ENCODE measurements at regions not wholly inside any gene's neighbourhood (a gene's known extent, or its start where the extent isn't known, plus 50 kb on each side); places are given as distances from the start of the nearest gene placed in this dataset.

- DNase-seq (ENCODE audit: low read depth in 2 of 2): no peak
- no peak overlapping the region for H3K4me3 ChIP-seq (replicated peaks in 1 of 2; ENCODE audit: low read depth in 2 of 2, low read length in 2 of 2)
- TF ChIP-seq CTCF (IDR thresholded peaks at IDR 0.05; ENCODE audit: low read depth, low read length): no peak
Measured at GRCh38 chr10:128525444-128525843, 399.2 kb upstream of the MKI67 start.

DNA sequence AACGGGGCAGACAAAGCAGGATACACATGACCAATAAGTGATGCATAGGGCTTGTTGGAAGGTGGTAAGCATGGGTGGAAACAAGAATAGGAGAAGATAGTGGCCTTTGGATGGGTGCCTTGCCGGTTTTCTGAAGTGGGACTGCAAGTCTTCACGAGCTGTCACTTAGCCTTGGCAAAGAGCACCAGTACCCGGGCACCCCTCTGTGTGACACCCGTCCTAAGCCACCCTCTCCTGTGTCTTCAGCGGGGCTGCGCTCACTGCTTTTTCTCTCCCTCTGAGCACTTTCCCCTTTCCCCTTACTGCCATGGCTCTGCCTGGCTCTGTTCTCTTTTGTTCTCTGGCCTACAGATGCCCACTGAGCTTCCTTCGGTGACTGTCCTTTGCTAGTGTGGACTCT is 399.7 kb upstream of the MKI67 start:
- no peak overlapping the region for H3K4me3 ChIP-seq (replicated peaks in 1 of 2; ENCODE audit: low read depth in 2 of 2, low read length in 2 of 2)
- DNase-seq (ENCODE audit: low read depth in 2 of 2): no peak

GRCh38 chr10:128526791-128527375 is 400.7 kb upstream of the MKI67 start:
- TF ChIP-seq CTCF (IDR thresholded peaks at IDR 0.05; ENCODE audit: low read depth, low read length): no peak
- no peak overlapping the region for H3K4me3 ChIP-seq (replicated peaks in 1 of 2; ENCODE audit: low read depth in 2 of 2, low read length in 2 of 2)
- DNase-seq (ENCODE audit: low read depth in 2 of 2): no peak

More for the DNA sequence above, 399.7 kb upstream of the MKI67 start:
- TF ChIP-seq CTCF (IDR thresholded peaks at IDR 0.05; ENCODE audit: low read depth, low read length): no peak

DNA sequence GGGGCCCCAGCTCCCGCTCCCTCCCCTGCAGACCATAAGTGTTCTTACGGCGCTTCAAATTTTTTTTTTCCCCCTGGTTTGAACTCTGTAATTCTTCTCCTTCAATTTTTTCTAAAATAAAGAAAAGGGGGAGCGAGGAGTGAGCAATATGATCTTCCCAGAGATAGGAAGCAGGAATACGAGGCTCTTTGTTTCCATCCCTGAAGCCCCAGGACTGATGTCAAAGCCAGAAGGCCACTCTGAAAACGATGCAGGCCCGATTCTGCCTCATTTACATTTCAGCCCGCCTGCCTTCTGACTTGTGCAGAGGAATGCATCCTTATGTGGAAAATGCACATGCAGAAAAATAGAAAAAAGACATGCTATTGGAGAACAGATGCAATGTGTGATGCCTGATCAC is 401.5 kb upstream of the MKI67 start:
- H3K4me3 ChIP-seq (replicated peaks in 1 of 2; ENCODE audit: low read depth in 2 of 2, low read length in 2 of 2): no peak overlapping the region
- no peak for TF ChIP-seq CTCF (IDR thresholded peaks at IDR 0.05; ENCODE audit: low read depth, low read length)
- DNase-seq (ENCODE audit: low read depth in 2 of 2): no peak

GRCh38 chr10:128528167-128528566 is 401.9 kb upstream of the MKI67 start:
- no peak for DNase-seq (ENCODE audit: low read depth in 2 of 2)
- no peak for TF ChIP-seq CTCF (IDR thresholded peaks at IDR 0.05; ENCODE audit: low read depth, low read length)
- no peak overlapping the region for H3K4me3 ChIP-seq (replicated peaks in 1 of 2; ENCODE audit: low read depth in 2 of 2, low read length in 2 of 2)

- no peak for DNase-seq (ENCODE audit: low read depth in 2 of 2)
- H3K4me3 ChIP-seq (replicated peaks in 1 of 2; ENCODE audit: low read depth in 2 of 2, low read length in 2 of 2): no peak overlapping the region
- TF ChIP-seq CTCF (IDR thresholded peaks at IDR 0.05; ENCODE audit: low read depth, low read length): no peak
Measured at GRCh38 chr10:128528781-128529180, 402.6 kb upstream of the MKI67 start.

DNA sequence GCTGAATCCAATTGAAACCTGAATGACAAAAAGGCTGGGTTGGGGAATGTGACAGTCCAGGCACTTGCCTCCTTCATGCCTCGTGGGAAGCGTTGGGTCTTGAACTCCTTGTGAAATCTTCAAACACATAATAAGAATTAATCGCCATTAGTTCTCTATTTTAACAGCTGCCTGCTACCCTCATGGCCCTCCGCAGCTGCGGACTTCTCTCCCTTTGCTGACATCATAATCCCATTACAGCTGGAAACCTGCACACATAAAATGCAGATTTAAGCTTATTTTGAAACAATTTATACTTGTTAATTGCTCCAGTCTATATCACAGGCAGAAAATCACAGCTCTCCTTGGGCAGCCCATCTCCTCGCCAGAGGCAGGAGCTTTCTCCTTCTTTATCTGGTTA is 403.0 kb upstream of the MKI67 start:
- H3K4me3 ChIP-seq (replicated peaks in 1 of 2; ENCODE audit: low read depth in 2 of 2, low read length in 2 of 2): no peak overlapping the region
- TF ChIP-seq CTCF (IDR thresholded peaks at IDR 0.05; ENCODE audit: low read depth, low read length): no peak
- no peak for DNase-seq (ENCODE audit: low read depth in 2 of 2)
